Right hindlimb (tissue), 1 donor: ENCODE measurements at regions not wholly inside any gene's neighbourhood (a gene's known extent, or its start where the extent isn't known, plus 50 kb on each side); places are given as distances from the start of the nearest gene placed in this dataset.
A peak's percentile ranks its signal among the peaks of the same experiment; 100 is the strongest.

Experiments
- DNase-seq: peaks from one replicate; pipeline ENCODE4 v3.0.0-alpha.2; 2018

DNA sequence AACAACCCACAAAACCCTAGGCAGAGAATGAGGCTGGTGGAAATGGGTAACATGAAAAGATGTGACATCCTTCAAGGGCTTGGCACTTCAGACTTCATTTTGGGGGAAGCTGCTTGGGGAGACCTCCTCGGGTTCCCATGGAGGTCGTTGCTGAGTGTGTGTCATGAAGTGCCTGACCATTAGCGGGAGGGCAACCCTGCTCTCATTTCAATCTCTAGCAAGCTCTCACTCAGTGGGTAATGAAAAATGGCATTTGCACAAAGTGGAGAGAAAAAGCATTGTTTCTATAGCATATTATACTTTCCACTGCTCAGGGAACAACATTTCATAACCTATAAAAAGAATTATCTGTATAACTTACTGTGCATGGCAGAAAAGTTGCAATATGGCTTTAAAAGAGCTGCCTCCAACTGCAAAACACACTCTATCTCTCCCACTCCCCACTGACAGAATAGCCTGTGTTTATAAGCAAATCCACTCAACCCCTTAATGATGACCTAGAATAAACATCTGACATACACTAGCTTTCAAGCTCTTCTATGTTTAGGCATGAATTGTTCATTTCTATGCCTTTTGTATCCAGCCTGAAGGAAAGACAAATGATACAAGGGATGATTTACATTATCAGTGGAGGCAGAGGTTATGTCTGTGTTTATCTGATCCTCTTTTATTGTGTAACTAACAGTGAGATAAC is 357.2 kb downstream of the ZSWIM6 start:
- DNase-seq, result no peak

DNA sequence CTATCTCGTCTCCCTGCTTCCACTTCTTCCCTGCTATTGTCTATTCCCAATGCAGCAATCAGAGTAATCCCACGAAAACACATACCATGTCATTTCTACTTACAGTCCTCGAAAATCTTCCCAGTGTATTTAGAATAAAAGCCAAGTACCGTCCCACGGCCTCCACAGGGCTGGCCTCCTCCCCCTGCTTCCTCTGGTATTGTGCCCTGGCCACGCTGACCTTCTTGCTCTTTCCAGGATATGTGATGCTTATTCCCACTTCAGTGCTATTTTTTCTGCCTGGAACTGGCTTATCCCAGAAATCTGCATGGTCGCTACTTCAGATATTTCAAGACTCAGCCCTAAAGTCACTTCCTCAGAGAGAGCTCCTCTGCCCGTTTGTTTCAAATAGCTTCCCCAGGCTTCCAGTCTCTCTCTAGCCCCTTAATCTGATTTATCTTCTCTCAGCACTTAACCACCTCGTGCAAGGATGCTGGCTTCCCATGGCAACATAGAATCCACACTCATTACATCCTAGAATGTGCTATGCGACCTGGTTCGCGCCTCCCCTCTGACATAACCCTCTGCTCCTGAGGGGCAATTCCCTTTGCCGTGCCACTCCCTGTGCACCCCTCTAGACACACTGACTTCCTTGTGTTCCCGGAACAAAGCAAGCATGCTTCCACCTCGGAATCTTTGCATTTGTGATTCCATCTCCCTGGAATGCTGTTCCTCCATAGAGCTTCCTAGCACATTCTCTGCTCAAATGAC is 365.9 kb downstream of the ZSWIM6 start:
- DNase-seq, result no peak

GRCh38 chr5:61701877-61702602 is 370.0 kb downstream of the ZSWIM6 start:
- peak; percentile 35 for DNase-seq

GRCh38 chr5:61702784-61703183 is 370.7 kb downstream of the ZSWIM6 start:
- DNase-seq, result no peak

DNA sequence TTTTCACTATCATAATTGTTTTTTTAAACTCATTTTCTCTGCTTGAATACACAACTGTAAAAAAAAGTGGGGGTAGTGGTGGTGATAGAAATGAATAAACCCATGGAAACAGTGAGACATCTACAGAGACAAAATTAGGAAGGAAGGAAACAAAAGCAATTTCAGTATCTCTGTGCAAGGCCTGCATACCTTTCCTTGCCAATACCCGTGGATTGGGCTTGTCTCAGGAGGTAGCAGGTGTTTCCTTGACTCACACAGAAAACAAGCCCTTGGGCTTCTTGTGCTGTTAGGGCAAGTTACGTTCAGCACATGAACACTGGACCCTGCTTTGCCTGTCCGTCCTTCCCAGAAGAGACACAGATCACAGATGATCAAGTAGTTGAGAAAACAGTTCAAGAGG is 372.2 kb downstream of the ZSWIM6 start:
- DNase-seq, result no peak

GRCh38 chr5:61706751-61707150 is 374.7 kb downstream of the ZSWIM6 start:
- DNase-seq, result no peak

DNA sequence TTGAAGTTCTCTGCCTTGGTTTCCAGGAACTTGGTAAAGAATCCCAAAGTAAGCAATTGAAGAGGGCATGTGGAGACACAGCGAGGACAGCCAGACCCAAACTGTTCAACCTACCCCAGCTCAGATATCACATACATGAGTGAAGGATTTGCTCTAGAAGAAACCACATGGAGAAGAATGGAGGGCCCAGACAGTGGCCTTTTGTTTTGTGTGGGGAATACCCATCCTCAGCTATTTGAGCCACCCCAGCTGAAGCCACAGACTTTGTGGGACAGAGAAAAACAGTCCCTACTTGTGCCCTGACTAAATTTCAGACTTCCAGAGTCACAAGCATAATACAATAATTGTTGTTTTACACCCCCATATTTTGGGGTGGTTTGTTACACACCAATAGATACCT is 387.1 kb downstream of the ZSWIM6 start:
- DNase-seq, result no peak

- no peak for DNase-seq
Measured at GRCh38 chr5:61720829-61721228, 388.8 kb downstream of the ZSWIM6 start.

GRCh38 chr5:61724102-61724501 is 392.0 kb downstream of the ZSWIM6 start:
- no peak for DNase-seq

DNA sequence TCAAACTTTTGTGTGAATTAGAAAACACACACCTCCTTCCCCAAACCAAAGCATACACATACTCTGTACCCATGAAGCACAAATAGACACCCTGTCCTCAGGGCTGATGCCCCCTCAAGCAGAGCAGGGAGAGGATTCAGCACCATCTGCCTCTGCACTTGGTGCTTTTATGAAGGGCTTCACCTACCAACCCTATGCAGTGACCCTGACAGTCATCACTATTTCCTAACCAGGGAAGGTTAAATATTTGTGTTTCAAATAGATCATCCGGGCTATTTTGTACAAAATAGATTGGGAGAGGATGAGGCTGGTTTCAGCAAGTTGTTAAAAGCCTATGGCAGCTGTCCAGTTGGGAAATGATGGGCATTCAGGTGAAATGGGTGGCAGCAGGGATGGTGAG is 396.2 kb downstream of the ZSWIM6 start:
- DNase-seq, result no peak

- no peak for DNase-seq
Measured at GRCh38 chr5:61730866-61731265, 398.8 kb downstream of the ZSWIM6 start.

DNA sequence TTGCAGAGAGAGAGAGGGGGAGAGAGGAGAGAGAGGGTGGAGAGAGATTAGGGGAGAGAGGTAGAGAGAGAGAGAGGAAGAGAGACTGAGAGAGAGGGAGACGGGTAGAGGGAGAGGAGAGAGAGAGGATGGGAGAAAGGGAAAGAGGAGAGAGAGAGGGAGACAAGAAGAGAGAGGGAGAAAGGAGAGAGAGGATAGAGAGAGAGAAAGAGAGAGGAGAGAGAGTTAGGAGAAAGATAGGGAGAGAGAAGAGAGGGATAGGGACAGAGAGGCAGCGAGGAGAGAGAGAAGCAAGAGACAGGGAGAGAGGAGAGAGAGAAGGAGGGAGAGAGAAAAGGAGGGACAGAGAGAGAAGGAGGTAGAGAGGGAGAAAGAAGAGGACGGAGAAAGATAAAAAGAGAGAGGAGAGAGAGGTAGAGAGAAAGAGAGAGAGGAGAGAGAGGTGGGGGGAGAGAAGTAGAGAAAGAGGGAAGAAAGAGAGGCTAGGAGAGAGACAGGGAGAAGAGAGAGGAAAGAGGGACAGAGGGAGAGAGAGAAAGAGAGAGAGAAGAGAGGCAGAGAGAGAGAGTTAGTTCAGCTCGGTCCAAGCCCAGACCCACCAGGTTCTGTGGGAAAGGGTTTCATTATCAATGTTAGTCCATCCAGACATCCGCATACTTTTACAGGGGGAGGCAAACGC is 399.3 kb downstream of the ZSWIM6 start:
- DNase-seq, result no peak

DNA sequence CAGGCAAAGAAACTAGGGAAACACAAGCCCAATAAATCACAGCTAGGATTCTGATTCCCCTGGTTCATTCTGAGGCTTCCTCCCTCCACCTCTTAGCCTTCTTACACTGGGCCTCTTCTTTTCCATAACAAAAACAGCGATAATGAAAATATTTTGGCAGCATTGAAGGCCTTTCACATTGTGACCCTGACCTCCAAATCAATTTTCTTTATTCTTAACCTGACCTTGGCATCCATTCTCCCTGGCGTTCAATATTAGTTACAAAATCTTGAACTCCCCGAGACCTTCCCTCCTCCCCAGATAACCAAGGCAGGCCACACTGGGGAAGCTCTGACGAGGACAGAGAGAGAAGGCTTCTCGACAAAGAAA is 399.9 kb downstream of the ZSWIM6 start:
- DNase-seq, result no peak

DNA sequence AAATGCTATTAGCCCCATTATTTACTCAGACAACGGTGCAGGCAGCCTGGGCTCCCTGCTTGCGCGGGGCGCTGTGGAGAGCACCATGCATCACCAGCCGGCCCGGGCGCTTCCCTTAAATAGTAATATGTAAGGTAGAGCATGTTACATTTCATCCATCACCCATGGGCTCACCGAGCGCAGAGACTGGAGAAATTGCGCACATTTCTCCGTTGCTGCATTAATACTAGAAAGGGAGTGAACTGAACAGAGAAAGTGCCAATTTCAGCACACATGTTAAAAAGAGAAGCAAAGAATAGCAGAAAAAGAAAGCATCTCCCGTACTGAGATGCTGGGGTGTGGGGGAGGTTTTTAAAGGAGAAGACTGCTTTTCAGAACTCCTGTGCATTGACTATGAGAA is 400.3 kb downstream of the ZSWIM6 start:
- DNase-seq, result no peak

- no peak for DNase-seq
Measured at GRCh38 chr5:61732796-61733195, 400.7 kb downstream of the ZSWIM6 start.

DNA sequence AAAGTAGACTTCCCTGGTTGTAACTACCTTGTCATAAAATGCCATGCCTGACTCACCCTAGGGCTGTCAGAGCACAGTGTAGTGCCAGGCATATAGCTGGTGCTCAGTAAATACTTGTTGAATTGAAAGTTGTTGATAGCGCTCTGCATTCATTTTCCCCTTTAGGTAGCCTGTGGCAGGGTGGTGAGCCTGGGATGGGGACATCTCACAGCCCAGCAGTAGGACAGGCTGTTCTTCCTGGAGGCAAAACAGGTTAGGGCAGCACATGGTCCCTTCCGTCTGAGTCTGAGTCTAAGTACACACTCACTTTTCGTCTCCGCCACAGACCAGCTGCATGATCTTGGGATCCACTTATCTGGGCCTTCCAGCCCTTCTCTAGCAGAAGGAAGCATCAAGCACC is 401.9 kb downstream of the ZSWIM6 start:
- DNase-seq, result no peak

DNA sequence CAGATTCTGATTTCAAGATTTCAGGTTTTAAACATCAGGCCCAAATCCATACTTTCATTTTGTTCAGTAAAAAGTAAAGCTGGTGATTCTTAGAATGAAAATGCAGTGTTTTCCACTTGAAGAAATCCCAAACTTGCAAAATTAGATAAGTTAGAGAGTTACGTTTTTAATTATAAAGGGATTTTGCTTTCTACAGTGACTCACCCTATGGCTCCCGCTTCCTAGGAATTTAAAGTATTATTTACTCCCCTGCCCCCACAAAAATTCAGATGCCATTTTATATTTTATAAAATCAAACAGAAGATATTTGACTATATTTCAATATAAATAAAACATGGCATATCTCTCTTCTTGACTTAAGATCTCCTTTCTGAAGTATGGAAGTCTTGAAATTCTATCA is 402.9 kb downstream of the ZSWIM6 start:
- DNase-seq, result no peak

GRCh38 chr5:61735531-61735930 is 403.5 kb downstream of the ZSWIM6 start:
- no peak for DNase-seq

DNA sequence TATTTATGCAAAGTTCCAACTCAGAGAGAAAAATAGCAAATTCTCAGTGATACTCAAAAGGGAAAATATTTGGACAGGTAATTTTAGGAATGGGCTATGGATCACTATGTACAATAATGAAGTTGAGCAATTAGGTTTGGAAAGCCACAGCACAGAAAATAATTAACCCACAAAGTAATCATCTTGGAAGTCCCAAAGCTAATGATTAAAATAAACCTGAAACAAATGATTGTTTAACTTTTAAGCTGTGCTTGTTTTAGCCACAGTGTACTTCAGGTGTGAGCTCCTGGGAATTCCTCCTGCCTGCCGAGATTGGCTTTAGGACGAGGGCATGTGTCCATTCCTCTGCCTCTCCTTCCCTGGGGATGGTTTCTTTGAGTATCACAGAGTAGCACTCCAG is 403.9 kb downstream of the ZSWIM6 start:
- no peak for DNase-seq

GRCh38 chr5:61737301-61737963 is 405.4 kb downstream of the ZSWIM6 start:
- no peak for DNase-seq

GRCh38 chr5:61737964-61738340 is 405.9 kb downstream of the ZSWIM6 start:
- no peak for DNase-seq

DNA sequence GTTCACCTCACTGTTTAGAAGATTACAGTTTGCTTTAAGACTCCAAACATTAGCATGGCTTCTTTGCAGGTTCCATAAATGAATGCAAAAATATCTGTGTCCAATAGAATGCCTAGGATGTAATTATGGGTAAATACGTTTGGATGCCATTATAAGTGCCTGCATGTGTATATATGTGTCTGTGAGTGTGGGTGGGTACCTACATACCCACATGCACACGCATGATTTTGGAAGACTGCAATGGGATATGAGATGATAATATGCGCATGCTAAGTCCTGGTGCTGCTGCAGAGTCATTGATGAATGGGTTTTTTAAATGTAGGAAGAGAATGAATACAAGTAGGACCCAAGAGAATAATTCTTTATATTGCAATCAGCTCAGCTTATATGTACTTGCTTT is 406.4 kb downstream of the ZSWIM6 start:
- no peak for DNase-seq
